H9 (cell line): ENCODE measurements at regions not wholly inside any gene's neighbourhood (a gene's known extent, or its start where the extent isn't known, plus 50 kb on each side); places are given as distances from the start of the nearest gene placed in this dataset.

Source experiments
- DNase-seq: peaks from one replicate; pipeline ENCODE4 v3.0.0-alpha.2; 2017
- H2AFZ ChIP-seq: one replicate; pipeline ENCODE4 v1.6.1; 2013; ENCODE audit warnings: mild to moderate bottlenecking, low read length, control low read depth, moderate library complexity
- H2AK5ac ChIP-seq: 2 replicates; pipeline ENCODE4 v1.6.1; 2013; ENCODE audit warnings: low read length, control low read depth, mixed read lengths; ENCODE audit not compliant: insufficient read length
- H2BK120ac ChIP-seq: one replicate; pipeline ENCODE4 v1.6.1; 2013; ENCODE audit warnings: low read depth, mild to moderate bottlenecking, low read length, control low read depth, inconsistent platforms; ENCODE audit not compliant: poor library complexity, severe bottlenecking
- H2BK12ac ChIP-seq: 2 replicates; pipeline ENCODE4 v1.6.1; 2013; ENCODE audit warnings: low read length, control low read depth, mixed read lengths, low read depth; ENCODE audit not compliant: insufficient read length
- H2BK15ac ChIP-seq: 2 replicates; pipeline ENCODE4 v1.6.1; 2013; ENCODE audit warnings: low read depth, low read length, control low read depth
- H2BK20ac ChIP-seq: one replicate; pipeline ENCODE4 v1.6.1; 2013; ENCODE audit warnings: low read depth, mild to moderate bottlenecking, low read length, control low read depth, inconsistent platforms; ENCODE audit not compliant: poor library complexity, severe bottlenecking
- H2BK5ac ChIP-seq: 2 replicates; pipeline ENCODE4 v1.6.1; 2013; ENCODE audit warnings: low read length, control low read depth, mixed read lengths; ENCODE audit not compliant: insufficient read length
- H3K14ac ChIP-seq: 2 replicates; pipeline ENCODE4 v1.6.1; 2013; ENCODE audit warnings: low read length, control low read depth; ENCODE audit not compliant: insufficient read depth
- H3K18ac ChIP-seq: 2 replicates; pipeline ENCODE4 v1.6.1; 2013; ENCODE audit warnings: low read depth, mild to moderate bottlenecking, mixed read lengths, low read length, control low read depth; ENCODE audit not compliant: insufficient read length
- H3K23ac ChIP-seq: 2 replicates; pipeline ENCODE4 v1.6.1; 2013; ENCODE audit warnings: low read length, control low read depth, mixed read lengths, low read depth; ENCODE audit not compliant: insufficient read length
- H3K23me2 ChIP-seq: 2 replicates; pipeline ENCODE4 v1.6.1; 2013; ENCODE audit warnings: low read depth, mild to moderate bottlenecking, mixed read lengths, low read length, control low read depth; ENCODE audit not compliant: insufficient read length, poor library complexity, severe bottlenecking
- H3K27ac ChIP-seq: 2 replicates; pipeline ENCODE4 v1.5.1; 2013; ENCODE audit warnings: low read length, control low read depth, mixed read lengths, low read depth; ENCODE audit not compliant: insufficient read length
- H3K27me3 ChIP-seq: 2 replicates; pipeline ENCODE4 v1.6.1; 2013; ENCODE audit warnings: low read length, control low read depth, inconsistent platforms; ENCODE audit not compliant: insufficient read depth
- H3K4ac ChIP-seq: 2 replicates; pipeline ENCODE4 v1.6.1; 2013; ENCODE audit warnings: low read depth, mild to moderate bottlenecking, control low read depth, inconsistent platforms, low read length, moderate library complexity
- H3K4me1 ChIP-seq: 2 replicates; pipeline ENCODE4 v1.6.1; 2013; ENCODE audit warnings: low read length, control low read depth, inconsistent platforms; ENCODE audit not compliant: insufficient read depth
- H3K4me2 ChIP-seq: 2 replicates; pipeline ENCODE4 v1.6.1; 2013; ENCODE audit warnings: low read length, control low read depth, mixed read lengths; ENCODE audit not compliant: insufficient read length, insufficient read depth
- H3K56ac ChIP-seq: 2 replicates; pipeline ENCODE4 v1.6.1; 2013; ENCODE audit warnings: low read depth, mild to moderate bottlenecking, mixed read lengths, low read length, control low read depth; ENCODE audit not compliant: insufficient read length
- H3K79me1 ChIP-seq: 2 replicates; pipeline ENCODE4 v1.6.1; 2013; ENCODE audit warnings: low read depth, mild to moderate bottlenecking, moderate library complexity, low read length, control low read depth, inconsistent platforms; ENCODE audit not compliant: insufficient read depth, poor library complexity, severe bottlenecking
- H3K79me2 ChIP-seq: 2 replicates; pipeline ENCODE4 v1.6.1; 2013; ENCODE audit warnings: low read length, control low read depth, inconsistent platforms; ENCODE audit not compliant: insufficient read depth
- H3K9ac ChIP-seq: 2 replicates; pipeline ENCODE4 v1.6.1; 2013; ENCODE audit warnings: low read length, control low read depth, mixed read lengths; ENCODE audit not compliant: insufficient read length; ENCODE audit errors: extremely low read depth
- H3K9me3 ChIP-seq: one replicate; pipeline ENCODE4 v1.6.1; 2013; ENCODE audit warnings: low read depth, low read length, inconsistent platforms; ENCODE audit not compliant: control insufficient read depth
- H3T11ph ChIP-seq: one replicate; pipeline ENCODE4 v1.6.1; 2013; ENCODE audit warnings: mild to moderate bottlenecking, low read length, control low read depth, inconsistent platforms
- H4K20me1 ChIP-seq: one replicate; pipeline ENCODE4 v1.6.1; 2013; ENCODE audit not compliant: control insufficient read depth, insufficient read length, insufficient read depth
- H4K5ac ChIP-seq: 2 replicates; pipeline ENCODE4 v1.6.1; 2013; ENCODE audit warnings: low read depth, mild to moderate bottlenecking, mixed read lengths, low read length, control low read depth; ENCODE audit not compliant: insufficient read length
- H4K8ac ChIP-seq: replicated peaks from 2 replicates; pipeline ENCODE4 v1.6.1; 2013; ENCODE audit warnings: low read length, control low read depth, mixed read lengths, low read depth; ENCODE audit not compliant: insufficient read length
- H4K91ac ChIP-seq: 2 replicates; pipeline ENCODE4 v1.6.1; 2013; ENCODE audit warnings: low read depth, mild to moderate bottlenecking, moderate library complexity, mixed read lengths, low read length, control low read depth; ENCODE audit not compliant: insufficient read length
- H3K27ac Mint-ChIP-seq, 3 experiments: 2 replicates in 2 of 3; 3 replicates in 1 of 3; pipeline ENCODE4 v1.8.0; 2020 to 2021; ENCODE audit warnings: mixed read lengths in 3 of 3, mild to moderate bottlenecking in 1 of 3, moderate library complexity in 1 of 3
- H3K27me3 Mint-ChIP-seq: 2 replicates; pipeline ENCODE4 v1.8.0; 2021; ENCODE audit warnings: low read depth, mild to moderate bottlenecking, moderate library complexity, mixed read lengths
- H3K36me3 Mint-ChIP-seq, 3 experiments: 2 replicates in 2 of 3; 3 replicates in 1 of 3; pipeline ENCODE4 v1.8.0; 2020 to 2021; ENCODE audit warnings: low read depth in 3 of 3, mixed read lengths in 3 of 3; ENCODE audit not compliant: insufficient read depth in 1 of 3
- H3K4me1 Mint-ChIP-seq, 2 experiments: 2 replicates each; pipeline ENCODE4 v1.8.0; 2020; ENCODE audit warnings: mixed read lengths in 2 of 2
- H3K4me3 Mint-ChIP-seq, 2 experiments: 2 replicates in 1 of 2; 3 replicates in 1 of 2; pipeline ENCODE4 v1.8.0; 2020 to 2021; ENCODE audit warnings: mild to moderate bottlenecking in 2 of 2, mixed read lengths in 2 of 2, moderate library complexity in 1 of 2
- H3K9me3 Mint-ChIP-seq, 2 experiments: 2 replicates in 1 of 2; 3 replicates in 1 of 2; pipeline ENCODE4 v1.8.0; 2020; ENCODE audit warnings: mild to moderate bottlenecking in 2 of 2, mixed read lengths in 2 of 2, moderate library complexity in 1 of 2
- WGBS: extraction: QIAGEN DNeasy Blood & Tissue Kit; methylation state at CpG from one replicate; pipeline ENCODE4 v1.1.7; 2013; ENCODE audit warnings: missing lambda C conversion rate, low lambda C conversion rate, mixed read lengths; ENCODE audit not compliant: insufficient read length; ENCODE audit errors: extremely low coverage; 5-methylcytosine and 5-hydroxymethylcytosine counted together
- TF ChIP-seq, protein P1 (sequence below): fragments of 200-600 bp; sonication (generic); conservative IDR thresholded peaks from 3 replicates; pipeline ENCODE4 v1.8.0; 2021; ENCODE audit warnings: antibody characterized with exemption, mild to moderate bottlenecking

DNA sequence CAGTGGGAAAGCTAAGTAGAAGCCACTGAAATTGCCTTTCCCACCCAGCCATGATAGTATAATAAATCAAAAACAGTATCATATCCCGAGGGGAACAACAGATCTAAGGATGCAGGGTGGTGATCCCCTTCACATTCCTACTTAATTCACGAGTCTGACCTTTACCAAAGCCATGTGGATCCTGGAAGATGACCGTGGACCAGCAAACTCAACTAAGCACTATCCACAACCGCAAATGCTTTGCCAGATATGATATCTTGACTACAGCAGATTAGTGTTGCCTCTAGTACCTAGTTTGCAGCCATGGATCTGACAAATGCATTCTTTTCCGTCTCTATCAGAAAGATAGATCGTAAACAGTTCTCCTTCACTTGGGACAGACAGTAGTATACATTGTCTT is 67.3 kb upstream of the IL6 start:
- Histone ChIP-seq H4K5ac (no peak overlapping the region), H2AFZ (no peak overlapping the region), H2BK12ac (no peak overlapping the region), H3K79me2 (no peaks in the 10 kb centered on the region), H4K8ac (no peak overlapping the region), H3K23me2 (no peaks in the 10 kb centered on the region), H4K91ac (no peak overlapping the region), H2BK5ac (no peak overlapping the region), H3K9ac (no peak overlapping the region), H3T11ph (no peak overlapping the region), H3K18ac (no peak overlapping the region), H2BK20ac (no peak overlapping the region), H3K23ac (no peak overlapping the region), H2AK5ac (no peak overlapping the region), H2BK120ac (no peak overlapping the region), H2BK15ac (no peak overlapping the region), H3K56ac (no peak overlapping the region), H3K27ac (no peak overlapping the region), H3K14ac (no peak overlapping the region), H4K20me1 (no peaks in the 10 kb centered on the region), H3K27me3 (no peaks in the 10 kb centered on the region), H3K4me1 (no peaks in the 10 kb centered on the region), H3K79me1 (no peaks in the 10 kb centered on the region), H3K4me2 (no peak overlapping the region), H3K9me3 (no peaks in the 10 kb centered on the region), H3K4ac (no peak overlapping the region)
- Mint-ChIP-seq H3K4me3 (no peak overlapping the region), H3K27ac (no peak overlapping the region), H3K9me3 (no peaks in the 10 kb centered on the region), H3K27me3 (no peaks in the 10 kb centered on the region), H3K36me3 (no peaks in the 10 kb centered on the region; a peak in 1 of 7 replicates), H3K4me1 (peaks cover 14 to 31% of the 10 kb centered on the region in 2 experiments)
- no peak for DNase-seq
- no CpG with 5 or more reads among the region's 6 CpGs for WGBS
- TF ChIP-seq, protein P1, sequence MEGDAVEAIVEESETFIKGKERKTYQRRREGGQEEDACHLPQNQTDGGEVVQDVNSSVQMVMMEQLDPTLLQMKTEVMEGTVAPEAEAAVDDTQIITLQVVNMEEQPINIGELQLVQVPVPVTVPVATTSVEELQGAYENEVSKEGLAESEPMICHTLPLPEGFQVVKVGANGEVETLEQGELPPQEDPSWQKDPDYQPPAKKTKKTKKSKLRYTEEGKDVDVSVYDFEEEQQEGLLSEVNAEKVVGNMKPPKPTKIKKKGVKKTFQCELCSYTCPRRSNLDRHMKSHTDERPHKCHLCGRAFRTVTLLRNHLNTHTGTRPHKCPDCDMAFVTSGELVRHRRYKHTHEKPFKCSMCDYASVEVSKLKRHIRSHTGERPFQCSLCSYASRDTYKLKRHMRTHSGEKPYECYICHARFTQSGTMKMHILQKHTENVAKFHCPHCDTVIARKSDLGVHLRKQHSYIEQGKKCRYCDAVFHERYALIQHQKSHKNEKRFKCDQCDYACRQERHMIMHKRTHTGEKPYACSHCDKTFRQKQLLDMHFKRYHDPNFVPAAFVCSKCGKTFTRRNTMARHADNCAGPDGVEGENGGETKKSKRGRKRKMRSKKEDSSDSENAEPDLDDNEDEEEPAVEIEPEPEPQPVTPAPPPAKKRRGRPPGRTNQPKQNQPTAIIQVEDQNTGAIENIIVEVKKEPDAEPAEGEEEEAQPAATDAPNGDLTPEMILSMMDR: no peak
